ENCODE measurements at regions not wholly inside any gene's neighbourhood (a gene's known extent, or its start where the extent isn't known, plus 50 kb on each side); places are given as distances from the start of the nearest gene placed in this dataset.
A peak's percentile ranks its signal among the peaks of the same experiment; 100 is the strongest.
"Not testable (repeated sequence)": the region's sequence is repeated elsewhere in the genome, so short reads cannot be mapped to it uniquely, and the experiment has no call there.

DNA sequence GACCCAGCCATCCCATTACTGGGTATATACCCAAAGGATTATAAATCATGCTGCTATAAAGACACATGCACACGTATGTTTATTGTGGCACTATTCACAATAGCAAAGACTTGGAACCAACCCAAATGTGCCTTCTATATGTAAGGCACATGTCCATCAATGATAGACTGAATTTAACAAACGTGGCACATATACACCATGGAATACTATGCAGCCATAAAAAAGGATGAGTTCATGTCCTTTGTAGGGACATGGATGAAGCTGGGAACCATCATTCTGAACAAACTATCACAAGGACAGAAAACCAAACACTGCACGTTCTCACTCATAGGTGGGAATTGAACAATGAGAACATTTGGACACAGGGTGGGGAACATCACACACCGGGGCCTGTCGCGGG is 92.1 kb downstream of the TRIM27 start:
- H3K4me3 ChIP-seq (ENCODE audit: low read depth, low read length); H3K9ac ChIP-seq (ENCODE audit: low read depth, low read length); H3K36me3 ChIP-seq (ENCODE audit: control insufficient read depth, insufficient read depth, low read length); H3K4me1 ChIP-seq (ENCODE audit: control insufficient read depth, insufficient read depth, low read length); H3K9me3 ChIP-seq (ENCODE audit: control insufficient read depth, insufficient read depth, low read length): not testable (repeated sequence)
- peaks cover 52% of the 10 kb centered on the region for H3K27me3 ChIP-seq (ENCODE audit: control insufficient read depth, insufficient read depth, low read length)

DNA sequence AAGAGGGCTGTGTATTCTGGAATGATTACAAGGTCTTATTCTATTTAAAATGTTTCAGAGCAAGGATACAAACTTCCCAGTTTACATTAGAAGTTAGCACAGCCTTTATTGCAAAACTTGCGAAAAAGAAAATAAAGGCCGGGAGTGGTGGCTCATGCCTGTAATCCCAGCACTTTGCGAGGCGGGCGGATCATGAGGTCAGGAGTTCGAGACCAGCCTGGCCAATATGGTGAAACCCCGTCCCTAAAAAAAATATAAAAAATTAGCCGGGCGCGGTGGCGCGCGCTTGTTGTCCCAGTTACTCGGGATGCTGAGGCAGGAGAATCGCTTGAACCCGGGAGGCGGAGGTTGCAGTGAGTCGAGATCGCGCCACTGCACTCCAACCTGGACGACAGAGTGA is 87.1 kb downstream of the TRIM27 start:
- not testable (repeated sequence) for H3K9ac ChIP-seq (ENCODE audit: low read depth, low read length); H3K4me1 ChIP-seq (ENCODE audit: control insufficient read depth, insufficient read depth, low read length); H3K36me3 ChIP-seq (ENCODE audit: control insufficient read depth, insufficient read depth, low read length); H3K9me3 ChIP-seq (ENCODE audit: control insufficient read depth, insufficient read depth, low read length); H3K4me3 ChIP-seq (ENCODE audit: low read depth, low read length)
- H3K27me3 ChIP-seq (ENCODE audit: control insufficient read depth, insufficient read depth, low read length), result peaks cover 32% of the 10 kb centered on the region

DNA sequence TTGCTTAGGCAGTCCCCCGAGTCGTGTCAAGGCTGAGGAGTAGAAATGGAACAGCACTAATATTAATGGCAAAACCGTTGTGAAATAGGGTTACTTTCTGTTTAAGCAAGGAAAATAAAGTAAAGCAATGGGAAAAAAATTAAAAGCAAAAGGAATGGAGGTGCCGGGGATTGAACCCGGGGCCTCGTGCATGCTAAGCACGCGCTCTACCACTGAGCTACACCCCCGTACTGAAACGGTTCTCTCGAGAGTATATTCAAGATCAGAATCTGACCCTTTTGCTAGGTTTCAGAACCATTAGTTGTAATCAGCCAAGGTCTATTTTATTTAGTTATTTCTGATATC is 85.5 kb downstream of the TRIM27 start:
- Histone ChIP-seq H3K9me3 (ENCODE audit: control insufficient read depth, insufficient read depth, low read length) (no peaks in the 10 kb centered on the region), H3K36me3 (ENCODE audit: control insufficient read depth, insufficient read depth, low read length) (no peaks in the 10 kb centered on the region), H3K9ac (ENCODE audit: low read depth, low read length) (peak overlapping the region; percentile 74), H3K4me1 (ENCODE audit: control insufficient read depth, insufficient read depth, low read length) (no peaks in the 10 kb centered on the region), H3K4me3 (ENCODE audit: low read depth, low read length) (peak overlapping the region; percentile 92), H3K27me3 (ENCODE audit: control insufficient read depth, insufficient read depth, low read length) (peaks cover 27% of the 10 kb centered on the region)

DNA sequence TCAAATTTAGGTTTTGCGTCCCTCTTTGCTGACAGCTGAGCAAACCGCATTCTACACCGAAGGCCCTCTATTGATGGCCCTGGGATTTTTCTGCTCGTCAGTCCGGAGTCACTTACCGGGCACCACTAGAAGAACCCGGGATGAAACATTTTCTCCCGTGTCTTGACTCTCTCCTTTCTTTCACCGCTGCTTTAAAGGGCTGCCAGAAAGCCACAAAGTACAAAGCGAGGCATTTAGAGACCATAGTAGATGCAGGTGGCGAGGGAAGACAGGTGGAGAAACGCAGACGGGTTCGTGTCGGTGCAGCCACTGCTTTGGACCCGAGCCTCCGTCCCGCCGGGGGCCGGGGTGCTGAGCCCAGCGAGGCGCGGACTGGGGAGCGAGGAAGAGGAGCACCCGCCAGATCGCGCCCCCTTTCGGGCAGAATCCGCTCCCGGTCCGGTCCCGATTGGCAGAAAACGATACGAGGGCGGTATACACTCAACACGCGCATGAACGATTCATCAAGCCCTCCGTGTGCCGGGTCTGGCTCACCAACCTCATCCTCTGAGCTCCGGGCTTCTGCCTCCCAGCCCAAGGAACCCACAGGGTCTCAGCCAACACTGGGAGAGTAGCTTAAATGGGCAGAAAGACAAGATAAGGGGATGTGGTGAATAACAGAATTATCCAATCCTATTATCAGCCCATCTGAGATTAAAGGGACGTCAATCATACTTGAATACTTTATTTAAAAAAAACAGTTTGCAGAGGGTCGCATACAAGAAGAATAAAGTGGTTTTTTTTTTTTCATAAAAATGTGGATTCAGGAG is 84.9 kb downstream of the TRIM27 start:
- peak overlapping the region; percentile 92 for H3K4me3 ChIP-seq (ENCODE audit: low read depth, low read length)
- H3K36me3 ChIP-seq (ENCODE audit: control insufficient read depth, insufficient read depth, low read length), result no peaks in the 10 kb centered on the region
- H3K9me3 ChIP-seq (ENCODE audit: control insufficient read depth, insufficient read depth, low read length), result no peaks in the 10 kb centered on the region
- peak overlapping the region; percentile 74 for H3K9ac ChIP-seq (ENCODE audit: low read depth, low read length)
- H3K27me3 ChIP-seq (ENCODE audit: control insufficient read depth, insufficient read depth, low read length), result peaks cover 21% of the 10 kb centered on the region
- no peaks in the 10 kb centered on the region for H3K4me1 ChIP-seq (ENCODE audit: control insufficient read depth, insufficient read depth, low read length)

DNA sequence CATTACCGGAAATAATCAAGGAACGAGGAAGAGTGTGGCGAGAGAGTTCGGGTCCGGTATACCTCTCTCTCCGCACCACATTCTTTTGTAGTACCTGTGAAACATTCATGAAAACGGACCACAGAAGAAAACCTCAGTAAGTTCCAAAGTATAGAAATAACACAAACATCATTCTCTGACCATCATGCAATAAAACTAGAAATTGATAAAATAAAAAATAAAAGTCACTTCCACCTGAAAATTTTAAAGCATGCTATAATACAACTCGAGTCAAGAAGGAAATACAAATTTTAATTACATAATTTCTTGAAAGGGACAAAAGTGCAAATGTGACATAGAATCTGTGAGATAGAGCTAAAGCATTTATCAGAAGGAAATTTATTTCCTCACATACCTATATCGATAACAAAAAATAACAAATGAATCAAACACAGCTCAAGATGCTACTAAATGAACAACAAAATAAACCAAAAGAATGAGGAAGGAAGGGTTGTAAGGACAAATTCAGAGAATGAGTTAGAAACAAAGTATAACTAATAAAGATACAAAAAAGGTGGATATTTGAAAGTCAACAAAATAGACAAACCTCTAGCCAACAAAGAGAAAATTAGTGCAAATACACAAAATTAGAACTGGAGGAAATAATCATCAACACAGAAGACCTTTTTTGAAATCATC is 84.2 kb downstream of the TRIM27 start:
- H3K27me3 ChIP-seq (ENCODE audit: control insufficient read depth, insufficient read depth, low read length), result peaks cover 18% of the 10 kb centered on the region
- H3K4me1 ChIP-seq (ENCODE audit: control insufficient read depth, insufficient read depth, low read length), result no peaks in the 10 kb centered on the region
- no peaks in the 10 kb centered on the region for H3K9me3 ChIP-seq (ENCODE audit: control insufficient read depth, insufficient read depth, low read length)
- H3K9ac ChIP-seq (ENCODE audit: low read depth, low read length), result no peak overlapping the region
- H3K36me3 ChIP-seq (ENCODE audit: control insufficient read depth, insufficient read depth, low read length), result no peaks in the 10 kb centered on the region
- H3K4me3 ChIP-seq (ENCODE audit: low read depth, low read length), result peak overlapping the region; percentile 92

DNA sequence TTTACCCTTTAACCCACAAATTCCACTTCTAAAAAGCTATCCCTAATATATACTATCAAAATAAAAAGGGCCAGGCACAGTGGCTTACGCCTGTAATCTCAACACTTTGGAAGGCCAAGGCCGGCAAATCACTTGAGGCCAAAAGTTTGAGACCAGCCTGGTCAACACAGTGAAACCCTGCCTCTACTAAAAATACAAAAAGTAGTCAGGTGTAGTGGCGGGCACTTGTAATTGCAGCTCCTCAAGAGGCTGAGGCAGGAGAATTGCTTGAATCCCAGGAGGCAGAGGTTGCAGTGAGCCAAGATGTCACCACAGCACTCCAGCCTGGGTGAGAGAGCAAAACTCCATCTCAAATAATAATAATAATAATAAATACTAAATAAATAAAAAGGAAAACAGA is 82.5 kb downstream of the TRIM27 start:
- H3K4me1 ChIP-seq (ENCODE audit: control insufficient read depth, insufficient read depth, low read length), result no peaks in the 10 kb centered on the region
- H3K27me3 ChIP-seq (ENCODE audit: control insufficient read depth, insufficient read depth, low read length), result peaks cover 11% of the 10 kb centered on the region
- no peak overlapping the region for H3K9ac ChIP-seq (ENCODE audit: low read depth, low read length)
- H3K36me3 ChIP-seq (ENCODE audit: control insufficient read depth, insufficient read depth, low read length), result no peaks in the 10 kb centered on the region
- H3K9me3 ChIP-seq (ENCODE audit: control insufficient read depth, insufficient read depth, low read length), result no peaks in the 10 kb centered on the region
- H3K4me3 ChIP-seq (ENCODE audit: low read depth, low read length), result no peak overlapping the region

DNA sequence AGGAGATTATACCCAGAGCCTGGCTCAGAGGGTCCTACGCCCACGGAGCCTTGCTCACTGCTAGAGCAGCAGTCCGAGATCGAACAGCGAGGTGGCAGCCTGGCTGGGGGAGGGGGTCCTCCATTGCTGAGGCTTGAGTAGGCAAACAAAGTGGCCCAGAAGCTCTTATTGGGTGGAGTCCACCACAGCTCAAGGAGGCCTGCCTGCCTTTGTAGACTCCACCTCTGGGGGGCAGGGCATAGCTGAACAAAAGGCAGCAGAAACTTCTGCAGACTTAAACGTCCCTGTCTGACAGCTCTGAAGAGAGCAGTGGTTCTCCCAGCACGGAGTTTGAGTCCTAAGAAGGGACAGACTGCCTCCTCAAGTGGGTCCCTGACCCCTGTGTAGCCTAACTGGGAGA is 75.0 kb downstream of the TRIM27 start:
- peak overlapping the region; percentile 72 for H3K4me3 ChIP-seq (ENCODE audit: low read depth, low read length)
- not testable (repeated sequence) for H3K9ac ChIP-seq (ENCODE audit: low read depth, low read length); H3K36me3 ChIP-seq (ENCODE audit: control insufficient read depth, insufficient read depth, low read length); H3K9me3 ChIP-seq (ENCODE audit: control insufficient read depth, insufficient read depth, low read length); H3K4me1 ChIP-seq (ENCODE audit: control insufficient read depth, insufficient read depth, low read length); H3K27me3 ChIP-seq (ENCODE audit: control insufficient read depth, insufficient read depth, low read length)

Data from iPS-15b (cell line).